Uterus (tissue), 2 donors: ENCODE measurements at regions not wholly inside any gene's neighbourhood (a gene's known extent, or its start where the extent isn't known, plus 50 kb on each side); places are given as distances from the start of the nearest gene placed in this dataset.

Source experiments
- POLR2A ChIP-seq, 2 donors: fragments of 450-650 bp; IDR thresholded peaks; one replicate each; pipeline ENCODE4 v1.6.1; 2016; ENCODE audit warnings: antibody characterized with exemption in 2 of 2, mild to moderate bottlenecking in 1 of 2, moderate library complexity in 1 of 2
- TF ChIP-seq, protein P1 (sequence below), 4 experiments: fragments of 200-600 bp in 2 of 4; fragments of 450-650 bp in 2 of 4; sonication (generic) in 2 of 4; IDR thresholded peaks; one replicate each; pipeline ENCODE4 v1.5.1; 2016 to 2019; ENCODE audit warnings: antibody characterized with exemption in 4 of 4, mild to moderate bottlenecking in 2 of 4, moderate library complexity in 1 of 4

DNA sequence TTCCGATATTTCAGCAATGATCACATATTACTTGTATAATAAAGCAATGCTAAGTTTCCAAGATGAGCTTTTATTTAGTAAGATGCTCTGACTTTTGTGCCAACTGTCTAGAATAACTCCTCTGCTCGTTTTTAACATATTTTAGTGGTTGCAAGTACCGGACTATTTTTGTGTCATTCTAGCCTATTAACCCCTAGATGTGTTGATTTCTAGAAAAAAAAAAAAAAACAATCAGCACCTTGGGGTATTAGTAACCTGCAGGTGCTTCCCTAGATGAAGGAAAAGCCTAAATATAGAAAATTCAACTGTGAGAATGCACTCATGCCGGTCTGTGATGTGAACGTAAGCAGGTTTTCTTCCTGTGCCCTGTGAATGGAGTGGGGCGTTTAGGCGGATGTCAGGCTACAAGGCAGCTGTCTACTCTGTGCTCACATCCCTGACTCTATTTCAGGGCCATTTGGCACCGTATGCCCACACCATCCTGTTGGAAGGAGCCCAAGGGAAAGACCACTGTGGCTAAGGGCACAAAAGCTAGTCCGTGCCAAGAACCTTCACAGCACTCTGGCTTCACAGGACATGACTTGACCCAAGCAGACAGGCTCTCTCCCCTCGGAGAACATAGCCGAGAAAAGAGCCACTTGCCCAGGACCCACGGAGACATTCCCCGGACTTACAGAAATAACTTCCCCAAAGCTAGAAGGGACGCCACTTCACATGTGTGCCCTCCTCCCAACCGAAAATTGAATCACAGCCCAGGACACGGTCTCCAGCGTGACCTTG lies 60.9 kb upstream of the AGAP1 start:
- TF ChIP-seq POLR2A (IDR thresholded peaks at IDR 0.05), result no peak
- TF ChIP-seq, protein P1, sequence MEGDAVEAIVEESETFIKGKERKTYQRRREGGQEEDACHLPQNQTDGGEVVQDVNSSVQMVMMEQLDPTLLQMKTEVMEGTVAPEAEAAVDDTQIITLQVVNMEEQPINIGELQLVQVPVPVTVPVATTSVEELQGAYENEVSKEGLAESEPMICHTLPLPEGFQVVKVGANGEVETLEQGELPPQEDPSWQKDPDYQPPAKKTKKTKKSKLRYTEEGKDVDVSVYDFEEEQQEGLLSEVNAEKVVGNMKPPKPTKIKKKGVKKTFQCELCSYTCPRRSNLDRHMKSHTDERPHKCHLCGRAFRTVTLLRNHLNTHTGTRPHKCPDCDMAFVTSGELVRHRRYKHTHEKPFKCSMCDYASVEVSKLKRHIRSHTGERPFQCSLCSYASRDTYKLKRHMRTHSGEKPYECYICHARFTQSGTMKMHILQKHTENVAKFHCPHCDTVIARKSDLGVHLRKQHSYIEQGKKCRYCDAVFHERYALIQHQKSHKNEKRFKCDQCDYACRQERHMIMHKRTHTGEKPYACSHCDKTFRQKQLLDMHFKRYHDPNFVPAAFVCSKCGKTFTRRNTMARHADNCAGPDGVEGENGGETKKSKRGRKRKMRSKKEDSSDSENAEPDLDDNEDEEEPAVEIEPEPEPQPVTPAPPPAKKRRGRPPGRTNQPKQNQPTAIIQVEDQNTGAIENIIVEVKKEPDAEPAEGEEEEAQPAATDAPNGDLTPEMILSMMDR (IDR thresholded peaks at IDR 0.05), result no peak
